ENCODE measurements at regions not wholly inside any gene's neighbourhood (a gene's known extent, or its start where the extent isn't known, plus 50 kb on each side); places are given as distances from the start of the nearest gene placed in this dataset.

DNA sequence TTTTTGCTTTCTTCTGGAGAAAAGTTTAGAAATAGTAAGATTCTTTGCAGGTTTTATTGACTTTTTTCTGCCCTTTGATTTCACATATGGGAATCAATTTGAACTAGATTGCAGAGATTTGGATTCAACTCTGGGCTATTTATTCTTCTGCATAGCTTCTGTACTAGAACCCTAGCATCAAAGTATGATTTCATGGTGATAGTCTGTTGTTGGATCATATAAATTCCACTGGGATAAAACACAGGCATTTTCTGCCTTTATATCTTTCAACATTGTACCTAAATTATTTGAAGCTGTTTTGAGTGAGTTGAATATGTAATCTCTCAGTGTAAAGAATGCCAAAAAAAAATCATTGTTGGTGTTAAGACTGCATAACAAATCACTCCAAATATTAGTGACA lies 458.4 kb upstream of the MPDZ start:
- no peak for TF ChIP-seq POLR2AphosphoS5 (IDR thresholded peaks at IDR 0.05)
- TF ChIP-seq, protein P1, sequence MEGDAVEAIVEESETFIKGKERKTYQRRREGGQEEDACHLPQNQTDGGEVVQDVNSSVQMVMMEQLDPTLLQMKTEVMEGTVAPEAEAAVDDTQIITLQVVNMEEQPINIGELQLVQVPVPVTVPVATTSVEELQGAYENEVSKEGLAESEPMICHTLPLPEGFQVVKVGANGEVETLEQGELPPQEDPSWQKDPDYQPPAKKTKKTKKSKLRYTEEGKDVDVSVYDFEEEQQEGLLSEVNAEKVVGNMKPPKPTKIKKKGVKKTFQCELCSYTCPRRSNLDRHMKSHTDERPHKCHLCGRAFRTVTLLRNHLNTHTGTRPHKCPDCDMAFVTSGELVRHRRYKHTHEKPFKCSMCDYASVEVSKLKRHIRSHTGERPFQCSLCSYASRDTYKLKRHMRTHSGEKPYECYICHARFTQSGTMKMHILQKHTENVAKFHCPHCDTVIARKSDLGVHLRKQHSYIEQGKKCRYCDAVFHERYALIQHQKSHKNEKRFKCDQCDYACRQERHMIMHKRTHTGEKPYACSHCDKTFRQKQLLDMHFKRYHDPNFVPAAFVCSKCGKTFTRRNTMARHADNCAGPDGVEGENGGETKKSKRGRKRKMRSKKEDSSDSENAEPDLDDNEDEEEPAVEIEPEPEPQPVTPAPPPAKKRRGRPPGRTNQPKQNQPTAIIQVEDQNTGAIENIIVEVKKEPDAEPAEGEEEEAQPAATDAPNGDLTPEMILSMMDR (IDR thresholded peaks at IDR 0.05), result no peak
- TF ChIP-seq EP300 (IDR thresholded peaks at IDR 0.05), result no peak
- no peak for TF ChIP-seq POLR2A (IDR thresholded peaks at IDR 0.05; ENCODE audit: low read depth)

Measured in esophagus muscularis mucosa (tissue), 4 donors.